Stimulated activated naive CD8-positive, alpha-beta T cell treated with anti-CD3 and anti-CD28 coated beads, Interleukin-15, amount 100 ng/mL, for 72 hours (primary cell): ENCODE measurements at regions not wholly inside any gene's neighbourhood (a gene's known extent, or its start where the extent isn't known, plus 50 kb on each side); places are given as distances from the start of the nearest gene placed in this dataset.

ENCODE experiments used
- ATAC-seq: fragments of 150-1000 bp; cut with Tn5 transposase; 2 replicates; pipeline ENCODE4 v1.10.0; 2021; ENCODE audit warnings: mild to moderate bottlenecking, moderate library complexity
- DNase-seq, 2 donors: peaks; one replicate each; pipeline ENCODE4 v3.0.0; 2021 to 2022
- H3K27ac Mint-ChIP-seq, 2 donors: one replicate each; pipeline ENCODE4 v1.8.0; 2022; ENCODE audit warnings: mild to moderate bottlenecking in 2 of 2, mixed read lengths in 2 of 2, moderate library complexity in 2 of 2
- H3K27me3 Mint-ChIP-seq: one replicate; pipeline ENCODE4 v1.8.0; 2022; ENCODE audit warnings: mixed read lengths
- H3K4me1 Mint-ChIP-seq: one replicate; pipeline ENCODE4 v1.8.0; 2022; ENCODE audit warnings: mild to moderate bottlenecking, mixed read lengths
- H3K4me3 Mint-ChIP-seq, 2 donors: one replicate each; pipeline ENCODE4 v1.8.0; 2022; ENCODE audit warnings: mild to moderate bottlenecking in 2 of 2, mixed read lengths in 2 of 2, moderate library complexity in 1 of 2
- H3K9me3 Mint-ChIP-seq, 2 donors: one replicate each; pipeline ENCODE4 v1.8.0; 2022; ENCODE audit warnings: mixed read lengths in 2 of 2

GRCh38 chr17:68812876-68813584 lies 142.2 kb downstream of the ABCA8 start:
- peaks cover 0 to 7% of the 10 kb centered on the region in 2 donors for H3K9me3 Mint-ChIP-seq
- no peak overlapping the region for H3K27ac Mint-ChIP-seq
- H3K4me3 Mint-ChIP-seq, result no peak overlapping the region
- H3K4me1 Mint-ChIP-seq, result no peaks in the 10 kb centered on the region
- ATAC-seq, result no peak
- no peaks in the 10 kb centered on the region for H3K27me3 Mint-ChIP-seq
- no peak for DNase-seq

GRCh38 chr17:68809148-68809547 lies 146.0 kb downstream of the ABCA8 start:
- no peaks in the 10 kb centered on the region for H3K4me1 Mint-ChIP-seq
- H3K27ac Mint-ChIP-seq, result no peak overlapping the region

GRCh38 chr17:68807998-68808772 lies 147.0 kb downstream of the ABCA8 start:
- no peak overlapping the region for H3K4me3 Mint-ChIP-seq
- H3K27me3 Mint-ChIP-seq, result no peaks in the 10 kb centered on the region
- H3K27ac Mint-ChIP-seq, result no peak overlapping the region
- DNase-seq (no peak), ATAC-seq (no peak)
- H3K9me3 Mint-ChIP-seq, result peaks cover 0 to 7% of the 10 kb centered on the region in 2 donors
- no peaks in the 10 kb centered on the region for H3K4me1 Mint-ChIP-seq

More at GRCh38 chr17:68809148-68809547, 146.0 kb downstream of the ABCA8 start:
- no peak for DNase-seq
- Mint-ChIP-seq H3K4me3 (no peak overlapping the region), H3K27me3 (no peaks in the 10 kb centered on the region), H3K9me3 (peaks cover 0 to 7% of the 10 kb centered on the region in 2 donors)
- ATAC-seq, result no peak

- Mint-ChIP-seq H3K27me3 (no peaks in the 10 kb centered on the region), H3K9me3 (no peaks in the 10 kb centered on the region), H3K4me3 (no peak overlapping the region), H3K4me1 (no peaks in the 10 kb centered on the region), H3K27ac (no peak overlapping the region)
- ATAC-seq (no peak), DNase-seq (no peak)
Observed at GRCh38 chr17:68805609-68806008, 149.6 kb downstream of the ABCA8 start.

GRCh38 chr17:68804777-68805520 lies 150.2 kb downstream of the ABCA8 start:
- H3K4me3 Mint-ChIP-seq, result no peak overlapping the region
- DNase-seq, result no peak
- H3K9me3 Mint-ChIP-seq, result no peaks in the 10 kb centered on the region
- ATAC-seq, result no peak
- no peaks in the 10 kb centered on the region for H3K27me3 Mint-ChIP-seq
- H3K4me1 Mint-ChIP-seq, result no peaks in the 10 kb centered on the region
- H3K27ac Mint-ChIP-seq, result no peak overlapping the region

- H3K9me3 Mint-ChIP-seq, result no peaks in the 10 kb centered on the region
- H3K27me3 Mint-ChIP-seq, result no peaks in the 10 kb centered on the region
- peak overlapping the region in 1 of 2 donors; percentile 69 for H3K27ac Mint-ChIP-seq
- ATAC-seq, result no peak
- DNase-seq, result no peak
- no peak overlapping the region for H3K4me3 Mint-ChIP-seq
- no peaks in the 10 kb centered on the region for H3K4me1 Mint-ChIP-seq
Observed at GRCh38 chr17:68803164-68803929, 151.8 kb downstream of the ABCA8 start.

- Mint-ChIP-seq H3K27ac (no peak overlapping the region), H3K27me3 (peaks cover 4% of the 10 kb centered on the region), H3K9me3 (no peaks in the 10 kb centered on the region), H3K4me1 (no peaks in the 10 kb centered on the region), H3K4me3 (no peak overlapping the region)
- no peak for ATAC-seq
- no peak for DNase-seq
Observed at GRCh38 chr17:68801335-68802247, 153.6 kb downstream of the ABCA8 start.

GRCh38 chr17:68800751-68801150 lies 154.4 kb downstream of the ABCA8 start:
- Mint-ChIP-seq H3K9me3 (no peaks in the 10 kb centered on the region), H3K27me3 (peaks cover 6% of the 10 kb centered on the region), H3K4me3 (no peak overlapping the region), H3K27ac (no peak overlapping the region), H3K4me1 (no peaks in the 10 kb centered on the region)
- ATAC-seq (no peak), DNase-seq (no peak)

- peak overlapping the region in 1 of 2 donors; percentile 16 for H3K27ac Mint-ChIP-seq
- no peak for DNase-seq
- no peaks in the 10 kb centered on the region for H3K4me1 Mint-ChIP-seq
- H3K4me3 Mint-ChIP-seq, result peak overlapping the region in 1 of 2 donors; percentile 27
- H3K9me3 Mint-ChIP-seq, result no peaks in the 10 kb centered on the region
- no peak for ATAC-seq
- H3K27me3 Mint-ChIP-seq, result peaks cover 15% of the 10 kb centered on the region
Observed at GRCh38 chr17:68794636-68795434, 160.4 kb downstream of the ABCA8 start.

- Mint-ChIP-seq H3K4me1 (no peaks in the 10 kb centered on the region), H3K4me3 (no peak overlapping the region), H3K9me3 (no peaks in the 10 kb centered on the region), H3K27me3 (peaks cover 25% of the 10 kb centered on the region), H3K27ac (no peak overlapping the region)
- DNase-seq (no peak), ATAC-seq (no peak)
Observed at GRCh38 chr17:68792873-68793272, 162.3 kb downstream of the ABCA8 start.

GRCh38 chr17:68792042-68792685 lies 163.0 kb downstream of the ABCA8 start:
- H3K4me3 Mint-ChIP-seq, result no peak overlapping the region

GRCh38 chr17:68790931-68791330 lies 164.3 kb downstream of the ABCA8 start:
- ATAC-seq, result no peak
- Mint-ChIP-seq H3K27ac (no peak overlapping the region), H3K27me3 (peaks cover 26% of the 10 kb centered on the region), H3K4me1 (no peaks in the 10 kb centered on the region), H3K4me3 (no peak overlapping the region), H3K9me3 (no peaks in the 10 kb centered on the region)
- no peak for DNase-seq

More at GRCh38 chr17:68792042-68792685, 163.0 kb downstream of the ABCA8 start:
- no peaks in the 10 kb centered on the region for H3K9me3 Mint-ChIP-seq
- H3K27ac Mint-ChIP-seq, result no peak overlapping the region
- peaks cover 25% of the 10 kb centered on the region for H3K27me3 Mint-ChIP-seq
- H3K4me1 Mint-ChIP-seq, result no peaks in the 10 kb centered on the region
- DNase-seq (no peak), ATAC-seq (no peak)

GRCh38 chr17:68790492-68790891 lies 164.7 kb downstream of the ABCA8 start:
- DNase-seq, result no peak
- Mint-ChIP-seq H3K27ac (no peak overlapping the region), H3K4me1 (no peaks in the 10 kb centered on the region), H3K4me3 (no peak overlapping the region), H3K27me3 (peaks cover 31% of the 10 kb centered on the region), H3K9me3 (no peaks in the 10 kb centered on the region)
- ATAC-seq, result no peak
